HG02973 (cell line): ENCODE measurements at regions not wholly inside any gene's neighbourhood (a gene's known extent, or its start where the extent isn't known, plus 50 kb on each side); places are given as distances from the start of the nearest gene placed in this dataset.

ENCODE experiments used
- ATAC-seq: cut with Tn5 transposase; IDR thresholded peaks from one replicate; pipeline ENCODE4 v1.9.1; 2021; ENCODE audit warnings: moderate library complexity; ENCODE audit not compliant: unreplicated experiment

DNA sequence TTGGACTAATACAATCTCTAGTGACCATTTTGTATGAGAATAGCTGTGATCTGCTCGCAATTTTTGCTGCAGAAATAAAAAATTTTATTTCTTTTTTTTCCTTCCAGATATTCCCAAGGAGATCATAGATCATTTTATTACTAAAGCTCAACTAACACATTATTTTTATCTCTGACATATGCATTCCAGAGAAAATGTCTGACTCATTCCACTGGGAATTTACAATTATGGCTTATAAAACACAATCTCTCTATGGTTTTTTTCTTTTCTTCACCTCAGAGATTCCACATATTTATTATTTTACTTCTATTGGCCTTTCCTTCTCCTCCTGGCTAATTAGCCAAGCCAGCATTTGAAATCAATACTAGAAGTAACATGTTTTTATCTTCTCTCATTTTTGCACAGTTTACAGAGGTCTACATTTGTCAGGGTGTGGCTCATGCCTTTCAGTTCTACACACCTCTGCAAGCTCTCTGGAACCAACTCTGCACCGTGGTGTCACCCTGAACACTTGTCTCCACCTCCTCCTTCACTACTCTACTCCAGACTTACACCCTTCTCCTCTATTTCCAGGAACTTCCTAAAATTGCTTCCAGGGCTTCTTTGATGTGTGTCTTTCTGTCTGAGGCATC lies 59.8 kb upstream of the GPM6A start:
- ATAC-seq, result no peak

GRCh38 chr4:175873707-175874106 lies 61.6 kb upstream of the GPM6A start:
- ATAC-seq, result no peak

GRCh38 chr4:175874306-175874705 lies 62.2 kb upstream of the GPM6A start:
- no peak for ATAC-seq

- no peak for ATAC-seq
These were observed 64.1 kb upstream of the GPM6A start for GRCh38 chr4:175875993-175876771.

DNA sequence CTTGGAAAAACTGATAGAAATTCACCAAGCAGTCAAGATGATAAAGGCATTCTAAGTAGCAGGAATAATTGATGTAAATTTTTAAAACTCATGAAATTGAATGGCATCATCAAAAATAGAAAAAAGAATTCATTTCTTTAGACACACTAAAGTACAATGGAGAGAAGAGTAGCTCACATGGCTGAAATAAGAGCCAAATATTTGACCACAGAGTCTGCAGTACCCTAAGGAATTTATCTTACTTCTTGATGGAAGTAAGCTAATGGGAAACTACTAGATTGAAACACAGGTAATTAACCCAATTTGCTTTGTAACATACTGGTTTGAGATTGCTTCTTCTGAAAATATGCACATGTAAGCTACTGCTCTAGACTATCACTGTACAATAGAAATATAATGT lies 70.8 kb upstream of the GPM6A start:
- no peak for ATAC-seq

- ATAC-seq, result no peak
These were observed 72.0 kb upstream of the GPM6A start for GRCh38 chr4:175884048-175884447.

- ATAC-seq, result no peak
These were observed 79.2 kb upstream of the GPM6A start for GRCh38 chr4:175891231-175891630.

GRCh38 chr4:175891851-175892250 lies 79.8 kb upstream of the GPM6A start:
- ATAC-seq, result no peak

DNA sequence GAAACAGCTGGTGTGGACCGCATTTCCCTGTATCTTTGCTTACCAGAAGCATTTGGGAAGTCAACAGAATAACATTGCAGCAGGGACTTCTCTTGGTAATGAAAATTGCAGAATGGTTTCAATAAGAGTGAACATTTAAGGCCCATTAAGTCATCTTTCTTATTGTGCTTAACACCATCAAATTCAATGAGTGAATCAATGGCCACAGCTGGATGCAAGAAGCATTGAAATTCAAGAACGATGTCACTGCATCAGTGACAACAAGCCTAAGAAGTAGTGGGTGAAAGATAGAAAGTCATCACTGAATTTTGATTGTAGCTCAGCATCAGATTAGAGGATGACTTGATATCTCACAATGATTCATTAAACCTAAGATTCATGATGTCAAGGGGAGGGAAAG lies 93.9 kb upstream of the GPM6A start:
- ATAC-seq, result no peak

DNA sequence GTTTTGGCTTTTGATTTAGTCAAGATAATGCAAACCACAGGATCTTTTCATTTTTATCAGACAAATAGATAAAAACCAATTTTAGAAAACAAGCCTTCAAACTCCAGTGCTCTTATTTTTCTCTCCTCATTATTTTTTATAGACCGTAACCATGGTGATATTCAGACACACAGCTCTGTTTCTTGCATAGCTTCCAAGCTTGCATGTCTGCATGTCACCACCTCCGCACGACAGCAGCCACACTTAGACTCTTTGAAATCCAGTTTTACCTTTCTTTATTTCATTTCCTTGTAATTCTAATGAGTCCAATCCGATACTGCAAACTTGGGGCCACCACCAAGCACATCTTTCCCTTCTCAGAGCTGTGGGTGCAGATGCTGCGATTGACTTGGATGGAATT lies 94.3 kb upstream of the GPM6A start:
- no peak for ATAC-seq

DNA sequence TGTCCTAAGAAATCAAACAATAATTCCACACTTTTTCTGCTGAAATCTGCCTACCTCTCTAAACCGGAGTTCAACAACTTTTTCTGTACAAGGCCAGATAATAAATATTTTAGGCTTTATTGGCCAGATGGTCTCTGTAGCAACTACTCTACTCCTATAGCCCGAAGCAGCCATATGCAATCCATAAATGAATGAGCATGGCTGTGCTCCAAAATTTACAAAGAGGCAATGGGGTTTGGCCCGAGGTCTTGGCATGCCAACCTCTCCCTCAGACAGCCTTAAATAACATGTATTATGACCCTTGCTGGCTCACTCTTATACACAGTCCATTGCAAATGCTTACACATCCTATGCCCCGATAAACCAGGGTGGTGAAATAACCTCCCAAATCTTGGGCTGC lies 98.6 kb upstream of the GPM6A start:
- ATAC-seq, result no peak

GRCh38 chr4:175916626-175917351 lies 104.7 kb upstream of the GPM6A start:
- no peak for ATAC-seq

DNA sequence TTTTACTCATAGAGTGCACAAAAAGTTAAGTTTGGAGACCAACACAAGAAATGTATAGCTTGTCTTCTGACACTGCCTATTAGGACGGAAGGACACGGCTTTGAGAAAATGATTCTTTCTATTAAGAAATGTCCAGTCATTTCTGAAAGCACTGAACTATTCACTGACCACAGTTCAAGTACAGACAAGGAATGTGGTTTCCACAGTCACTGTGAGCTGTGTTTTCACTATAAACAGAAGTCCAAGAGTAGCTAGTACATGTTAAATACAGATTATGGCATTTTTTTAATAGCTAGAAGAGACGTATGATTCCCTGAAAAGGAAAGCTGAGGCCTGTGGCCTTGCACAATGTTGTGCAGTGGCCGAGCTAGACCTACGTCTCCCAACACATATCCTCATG lies 115.1 kb upstream of the GPM6A start:
- ATAC-seq, result no peak

- ATAC-seq, result no peak
These were observed 117.4 kb upstream of the GPM6A start for GRCh38 chr4:175929441-175929840.

GRCh38 chr4:175929932-175930331 lies 117.9 kb upstream of the GPM6A start:
- no peak for ATAC-seq

- no peak for ATAC-seq
These were observed 118.4 kb upstream of the GPM6A start for GRCh38 chr4:175930471-175930870.

DNA sequence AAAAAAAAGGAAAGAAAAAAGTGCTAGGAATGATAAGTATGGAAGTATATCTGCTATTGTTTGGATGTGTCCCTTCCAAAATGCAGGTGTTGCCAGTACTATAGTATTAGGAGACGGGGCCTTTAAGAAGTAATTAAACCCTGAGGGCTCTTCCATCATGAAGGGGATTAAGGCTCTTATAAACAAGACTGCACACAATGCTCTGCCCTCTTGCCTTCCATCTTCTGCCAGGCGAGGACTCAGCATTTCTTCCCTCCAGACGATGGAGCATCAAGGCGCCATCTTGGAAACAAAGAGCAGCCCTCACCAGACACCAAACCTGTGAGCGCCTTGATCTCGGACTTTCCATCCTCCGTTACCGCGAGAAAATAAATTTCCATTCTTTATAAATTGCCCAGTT lies 120.1 kb upstream of the GPM6A start:
- ATAC-seq, result no peak

- ATAC-seq, result no peak
These were observed 122.4 kb upstream of the GPM6A start for GRCh38 chr4:175934506-175934905.

DNA sequence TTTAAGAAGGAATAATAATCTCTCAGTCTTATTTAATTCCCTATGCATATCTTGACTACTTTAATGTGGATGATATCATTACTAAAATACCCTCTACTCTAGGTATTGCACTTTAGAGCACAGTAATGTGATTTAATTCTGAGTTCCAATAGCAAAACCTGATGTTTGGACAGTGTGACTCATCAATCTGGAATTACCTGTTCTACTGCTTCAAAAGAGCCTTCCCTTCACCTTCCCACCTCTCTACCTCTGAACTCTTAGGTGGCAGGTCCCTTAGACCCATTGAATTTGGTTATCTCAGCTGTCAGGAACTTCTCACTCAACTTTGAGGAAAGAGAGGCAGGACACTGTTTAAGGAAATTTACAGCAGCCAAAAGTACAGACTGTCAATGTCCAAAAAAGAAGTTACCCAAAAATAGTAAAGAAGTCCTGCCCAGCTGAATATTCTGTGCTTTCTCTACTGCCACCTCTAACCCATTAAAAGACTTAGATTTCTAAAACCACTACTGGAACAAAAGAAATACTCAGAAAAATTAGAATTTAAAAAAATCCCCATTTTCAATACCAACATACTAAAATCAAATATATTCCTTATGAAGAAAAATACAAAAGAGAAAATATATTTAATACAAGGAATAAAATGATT lies 123.1 kb upstream of the GPM6A start:
- ATAC-seq, result no peak

- no peak for ATAC-seq
These were observed 121.3 kb upstream of the WDR17 start for GRCh38 chr4:175944126-175944910.
